NCI-H2081 treated with DMSO at 0.1 percent for 48 hours (cell line): ENCODE measurements at regions not wholly inside any gene's neighbourhood (a gene's known extent, or its start where the extent isn't known, plus 50 kb on each side); places are given as distances from the start of the nearest gene placed in this dataset.

Experiments
- DNase-seq: peaks from one replicate; lab custom pipeline; 2025; lab: John Stamatoyannopoulos, UW

GRCh38 chr13:57087006-57087405 lies 53.7 kb upstream of the PRR20A start:
- DNase-seq, result no peak
